Left lung (tissue), 4 donors: ENCODE measurements at regions not wholly inside any gene's neighbourhood (a gene's known extent, or its start where the extent isn't known, plus 50 kb on each side); places are given as distances from the start of the nearest gene placed in this dataset.
"Not testable (repeated sequence)": the region's sequence is repeated elsewhere in the genome, so short reads cannot be mapped to it uniquely, and the experiment has no call there.

Experiments
- ATAC-seq: fragments of 200-7000 bp; cut with Tn5 transposase; one replicate; pipeline ENCODE4 v1.9.1; 2020; ENCODE audit warnings: moderate library complexity
- DNase-seq, 4 donors: peaks; one replicate each; pipeline ENCODE4 v3.0.0-alpha.2; 2013 to 2020
- H3K27ac ChIP-seq, 2 donors: fragments of 200-600 bp; sonication (generic) in 1 of 2; one replicate each; pipeline versions ENCODE4 v1.5.0 to v1.8.0; 2020 to 2021
- H3K27me3 ChIP-seq, 2 donors: fragments of 200-600 bp; sonication (generic) in 1 of 2; one replicate each; pipeline versions ENCODE4 v1.5.0 to v1.8.0; 2020 to 2021
- H3K36me3 ChIP-seq, 2 donors: fragments of 200-600 bp; sonication (generic) in 1 of 2; one replicate each; pipeline versions ENCODE4 v1.5.0 to v1.8.0; 2020 to 2021
- H3K4me1 ChIP-seq, 2 donors: fragments of 200-600 bp; one replicate each; pipeline ENCODE4 v1.8.0; 2021
- H3K4me3 ChIP-seq, 2 donors: fragments of 200-600 bp; sonication (generic) in 1 of 2; one replicate each; pipeline versions ENCODE4 v1.5.0 to v1.8.0; 2020 to 2021; ENCODE audit warnings: mild to moderate bottlenecking in 1 of 2
- H3K9me3 ChIP-seq, 2 donors: fragments of 200-600 bp; sonication (generic) in 1 of 2; one replicate each; pipeline versions ENCODE4 v1.5.0 to v1.8.0; 2020 to 2021
- CTCF ChIP-seq, 2 donors: fragments of 200-600 bp; sonication (generic) in 1 of 2; IDR thresholded peaks; one replicate each; pipeline versions ENCODE4 v1.5.0 to v1.8.0; 2021; ENCODE audit warnings: antibody characterized with exemption in 2 of 2
- intact Hi-C, 2 donors: fragments of 100-400 bp; cut with DNase I; formaldehyde crosslinking; loops; one replicate each; pipeline versions ENCODE4 v1.11.2 to v1.14.2; 2022
- donor health status: DM: no; HTN: yes; CAD: no.
- donor health status: DM: no; HTN: no; CAD: no.

GRCh38 chr3:124364317-124365020, 365.8 kb upstream of the UMPS start:
- Histone ChIP-seq H3K27me3 (no peaks in the 10 kb centered on the region), H3K9me3 (no peaks in the 10 kb centered on the region), H3K4me3 (no peak overlapping the region), H3K36me3 (no peaks in the 10 kb centered on the region), H3K4me1 (no peaks in the 10 kb centered on the region), H3K27ac (no peak overlapping the region)
- peak in 2 of 4 donors; percentile 67 to 88 for DNase-seq
- peak; percentile 13 for ATAC-seq
- no peak for TF ChIP-seq CTCF (IDR thresholded peaks at IDR 0.05)
- intact Hi-C loops = no loop called here

GRCh38 chr3:124366655-124367054, 363.6 kb upstream of the UMPS start:
- H3K36me3 ChIP-seq, DNase-seq, H3K27ac ChIP-seq, H3K4me3 ChIP-seq, H3K4me1 ChIP-seq, ATAC-seq, H3K9me3 ChIP-seq, intact Hi-C loops, H3K27me3 ChIP-seq: not testable (repeated sequence)

GRCh38 chr3:124372775-124373174, 357.5 kb upstream of the UMPS start:
- H3K9me3 ChIP-seq = peaks cover 0 to 6% of the 10 kb centered on the region in 2 donors
- intact Hi-C loops = no loop called here
- no peaks in the 10 kb centered on the region for H3K36me3 ChIP-seq
- H3K4me3 ChIP-seq = no peak overlapping the region
- TF ChIP-seq CTCF (IDR thresholded peaks at IDR 0.05) = no peak
- no peak for DNase-seq
- H3K27ac ChIP-seq = no peak overlapping the region
- no peak for ATAC-seq
- no peaks in the 10 kb centered on the region for H3K27me3 ChIP-seq
- no peaks in the 10 kb centered on the region for H3K4me1 ChIP-seq

GRCh38 chr3:124373524-124373923, 356.7 kb upstream of the UMPS start:
- no peak for TF ChIP-seq CTCF (IDR thresholded peaks at IDR 0.05)
- no peaks in the 10 kb centered on the region for H3K4me1 ChIP-seq
- no peaks in the 10 kb centered on the region for H3K27me3 ChIP-seq
- no peak overlapping the region for H3K27ac ChIP-seq
- ATAC-seq (no peak), DNase-seq (no peak)
- no peak overlapping the region for H3K4me3 ChIP-seq
- intact Hi-C loops = no loop called here
- H3K36me3 ChIP-seq = no peaks in the 10 kb centered on the region
- H3K9me3 ChIP-seq = peaks cover 0 to 6% of the 10 kb centered on the region in 2 donors

- no peaks in the 10 kb centered on the region for H3K36me3 ChIP-seq
- no peak for TF ChIP-seq CTCF (IDR thresholded peaks at IDR 0.05)
- ATAC-seq = no peak
- H3K27me3 ChIP-seq = no peaks in the 10 kb centered on the region
- peaks cover 0 to 4% of the 10 kb centered on the region in 2 donors for H3K9me3 ChIP-seq
- no peak overlapping the region for H3K4me3 ChIP-seq
- DNase-seq = no peak
- intact Hi-C loops = no loop called here
- H3K27ac ChIP-seq = no peak overlapping the region
- H3K4me1 ChIP-seq = no peaks in the 10 kb centered on the region
Measured at GRCh38 chr3:124374583-124374982, 355.7 kb upstream of the UMPS start.
